Epithelial cell of esophagus (primary cell): ENCODE measurements at regions not wholly inside any gene's neighbourhood (a gene's known extent, or its start where the extent isn't known, plus 50 kb on each side); places are given as distances from the start of the nearest gene placed in this dataset.
A peak's percentile ranks its signal among the peaks of the same experiment; 100 is the strongest.

ENCODE experiments used
- DNase-seq: peaks from one replicate; pipeline ENCODE4 v3.0.0; 2010; ENCODE audit warnings: low read depth
- H3K4me3 ChIP-seq: 2 replicates; pipeline ENCODE4 v1.5.1; 2011; ENCODE audit warnings: mild to moderate bottlenecking, low read length, control low read depth
- CTCF ChIP-seq: IDR thresholded peaks from 2 replicates; pipeline ENCODE4 v1.5.1; 2011; ENCODE audit warnings: low read depth, mild to moderate bottlenecking, low read length, control low read depth, inconsistent platforms; ENCODE audit not compliant: insufficient read depth; ENCODE audit errors: missing control alignments

DNA sequence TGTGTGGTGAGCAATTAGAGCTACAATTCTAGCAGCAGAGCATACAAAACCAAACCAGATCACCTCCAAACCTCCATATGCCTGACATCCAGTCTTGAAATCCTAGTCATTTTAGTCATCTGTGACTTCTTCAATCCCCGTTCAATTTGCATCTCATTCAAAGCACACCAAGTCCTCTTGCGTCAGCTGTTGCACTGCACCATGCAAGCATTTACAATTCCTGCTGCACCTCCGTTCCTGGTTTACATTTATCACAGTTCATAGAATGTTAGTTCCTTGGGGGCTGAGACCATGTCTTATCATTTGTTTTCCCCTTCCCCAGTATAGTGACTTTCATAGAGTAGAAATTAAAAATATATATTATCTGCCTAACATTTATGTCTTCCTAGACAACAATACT lies 116.9 kb downstream of the BDH1 start:
- no peak for DNase-seq
- no peak overlapping the region for H3K4me3 ChIP-seq
- TF ChIP-seq CTCF: no peak

DNA sequence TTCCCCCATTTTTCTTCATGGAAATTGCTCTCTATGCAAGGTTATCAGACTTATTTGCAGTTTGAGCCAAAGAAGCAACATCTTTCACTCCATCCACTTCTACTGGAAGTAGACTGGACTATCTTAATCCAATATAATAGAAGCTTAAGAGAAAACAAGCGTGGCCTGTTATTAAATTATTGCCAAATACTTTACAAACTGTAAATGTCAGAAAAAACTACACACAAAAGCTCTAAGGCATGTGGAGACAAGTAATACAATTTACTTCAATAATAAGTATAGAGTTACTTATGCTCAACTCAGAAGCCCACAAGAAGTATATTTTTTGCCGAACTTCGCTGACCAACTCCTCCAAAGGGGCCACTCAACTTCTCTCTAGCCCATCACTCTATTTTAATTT lies 120.3 kb downstream of the BDH1 start:
- no peak for TF ChIP-seq CTCF
- no peak overlapping the region for H3K4me3 ChIP-seq
- peak; percentile 55 for DNase-seq

- TF ChIP-seq CTCF: no peak
- no peak for DNase-seq
- no peak overlapping the region for H3K4me3 ChIP-seq
Observed at GRCh38 chr3:197434830-197435229, 120.9 kb downstream of the BDH1 start.

DNA sequence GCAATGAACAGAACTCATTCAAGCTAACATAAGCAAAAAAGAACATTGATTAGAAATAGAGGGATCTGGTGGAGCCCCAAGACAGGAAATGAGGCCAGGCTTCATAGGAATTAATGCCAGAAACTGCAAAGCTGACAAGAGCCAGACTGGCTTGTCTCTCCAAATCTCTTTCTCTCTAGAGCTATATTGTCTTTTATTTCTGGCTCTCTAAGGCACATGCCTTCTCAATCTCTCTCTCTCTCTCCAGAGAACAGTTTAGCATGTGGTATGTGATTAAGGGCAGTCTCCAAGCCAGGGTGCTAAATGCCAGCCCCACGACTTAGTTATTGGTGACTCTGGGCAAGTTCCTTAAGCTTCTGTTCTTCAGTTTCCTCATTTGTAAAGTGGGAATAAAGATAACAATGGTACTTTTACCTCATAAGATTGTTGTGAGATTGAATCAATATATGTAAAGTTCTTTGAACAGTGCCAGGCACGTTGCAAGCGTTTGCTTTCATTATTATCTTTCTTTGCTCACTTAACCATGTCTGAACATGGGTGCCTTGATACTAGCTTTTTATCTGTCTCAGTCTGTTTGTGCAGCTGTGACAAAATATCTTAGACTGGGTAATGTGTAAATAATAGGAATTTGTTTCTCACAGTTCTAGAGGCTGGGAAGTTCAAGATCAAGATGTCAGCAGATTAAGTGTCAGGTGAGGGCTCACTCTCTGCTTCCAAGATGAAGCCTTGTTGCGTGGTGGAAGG lies 123.2 kb downstream of the BDH1 start:
- TF ChIP-seq CTCF: no peak
- DNase-seq: no peak
- no peak overlapping the region for H3K4me3 ChIP-seq

GRCh38 chr3:197431346-197431910 lies 124.3 kb downstream of the BDH1 start:
- DNase-seq: no peak
- H3K4me3 ChIP-seq: no peak overlapping the region
- no peak for TF ChIP-seq CTCF

DNA sequence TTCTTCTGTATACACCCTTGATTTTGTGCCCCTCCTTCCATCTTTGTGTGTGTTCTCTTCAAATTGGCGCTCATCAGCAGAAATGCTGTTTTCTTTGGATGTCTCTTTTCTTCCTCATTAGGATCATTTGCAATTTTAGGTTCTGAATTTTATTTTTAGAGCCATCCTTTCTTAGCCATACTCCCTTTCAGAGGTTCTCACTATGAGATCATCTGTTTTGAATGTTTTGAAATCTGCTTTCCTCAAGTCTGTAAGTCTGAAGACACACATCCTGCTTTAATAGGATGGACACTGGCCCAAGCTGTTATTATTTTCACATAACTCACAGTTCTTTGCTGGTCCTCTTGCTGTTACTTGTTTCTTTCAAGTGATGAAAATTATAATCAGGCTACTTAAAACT lies 124.8 kb downstream of the BDH1 start:
- DNase-seq: no peak
- no peak overlapping the region for H3K4me3 ChIP-seq
- TF ChIP-seq CTCF: no peak

DNA sequence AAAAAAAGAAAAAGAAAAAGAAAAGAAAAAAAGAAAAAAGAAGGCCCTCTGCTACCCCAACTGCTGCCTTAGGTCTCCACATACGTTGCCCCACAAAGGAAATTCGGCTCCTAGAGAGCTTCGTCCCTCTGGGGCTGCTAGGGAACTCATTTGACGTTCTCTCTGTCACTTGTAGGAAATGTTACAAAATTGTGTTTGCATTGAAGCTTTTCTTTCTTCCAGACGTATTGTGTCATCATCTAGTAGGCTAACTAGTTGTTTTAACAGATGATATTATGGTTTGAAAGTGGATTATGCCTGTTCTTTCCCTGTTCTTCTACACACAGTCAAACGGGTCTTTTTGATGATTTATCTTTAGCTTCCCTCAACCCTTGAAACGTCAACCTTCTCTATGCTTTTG lies 125.3 kb downstream of the BDH1 start:
- no peak overlapping the region for H3K4me3 ChIP-seq
- no peak for TF ChIP-seq CTCF
- DNase-seq: no peak
